ENCODE measurements at regions not wholly inside any gene's neighbourhood (a gene's known extent, or its start where the extent isn't known, plus 50 kb on each side); places are given as distances from the start of the nearest gene placed in this dataset.

DNA sequence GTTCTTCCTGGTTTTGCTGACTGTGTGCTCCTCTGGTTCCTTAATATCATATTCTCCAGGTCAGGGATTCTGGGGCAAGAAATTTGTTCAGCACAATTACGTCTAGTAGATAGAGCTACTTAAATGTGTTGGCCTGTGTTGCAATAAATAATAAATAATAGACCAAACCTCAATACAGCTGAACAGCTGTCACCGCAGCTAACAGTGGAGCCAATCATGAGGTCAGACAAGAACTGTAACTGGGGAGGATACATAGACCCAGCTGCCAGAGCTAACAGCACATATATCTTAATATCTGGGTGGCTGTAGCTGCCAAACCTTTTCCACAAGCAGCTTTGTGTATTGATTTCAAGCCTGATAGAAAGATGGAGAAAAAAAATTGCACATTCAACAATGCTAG is 1596.3 kb upstream of the PCDH20 start:
- Histone ChIP-seq H3K27ac (no peak overlapping the region), H3K9me3 (no peaks in the 10 kb centered on the region), H3K4me3 (no peak overlapping the region), H3K36me3 (no peaks in the 10 kb centered on the region), H3K4me1 (no peaks in the 10 kb centered on the region), H3K27me3 (no peaks in the 10 kb centered on the region)
- intact Hi-C loops (cut with DNase I; ENCODE audit: low total_unique reads), result no loop called here
- TF ChIP-seq POLR2A (IDR thresholded peaks at IDR 0.05), result no peak
- no peak for TF ChIP-seq CTCF (IDR thresholded peaks at IDR 0.05 in 4 of 5, conservative IDR thresholded peaks at IDR 0.05 in 1 of 5)
- in situ Hi-C loops (cut with MboI; ENCODE audit: low sequenced_read_pairs in 4 of 4), result no loop called here
- ATAC-seq, result no peak
- no peak for DNase-seq

DNA sequence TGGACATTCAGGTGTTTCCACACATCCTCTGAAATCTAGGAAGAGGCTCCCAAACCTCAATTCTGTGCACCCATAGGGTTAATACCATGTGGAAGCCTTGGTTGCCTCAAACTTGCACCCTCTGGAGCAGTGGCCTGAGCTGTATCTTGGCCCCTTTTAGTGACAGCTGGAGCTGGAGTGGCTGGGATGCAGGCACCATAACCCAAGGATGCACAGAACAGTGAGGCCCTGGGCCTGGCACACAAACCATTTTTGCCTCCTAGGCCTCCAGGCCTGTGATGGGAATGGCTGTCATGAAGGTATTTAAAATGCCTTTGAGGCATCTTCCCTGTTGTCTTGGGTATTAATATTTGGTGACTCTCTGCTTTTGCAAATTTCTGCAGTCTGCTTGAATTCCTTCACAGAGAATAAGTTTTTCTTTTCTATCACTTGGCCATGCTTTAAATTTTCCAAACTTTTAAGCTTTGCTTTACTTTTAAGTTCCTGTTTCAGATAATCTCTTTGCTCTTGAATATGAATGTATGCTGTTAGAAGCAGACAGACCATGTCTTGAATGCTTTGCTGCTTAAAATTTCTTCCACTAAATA is 1594.5 kb upstream of the PCDH20 start:
- Histone ChIP-seq H3K4me1 (no peaks in the 10 kb centered on the region), H3K27ac (no peak overlapping the region), H3K9me3 (no peaks in the 10 kb centered on the region), H3K36me3 (no peaks in the 10 kb centered on the region), H3K27me3 (no peaks in the 10 kb centered on the region), H3K4me3 (no peak overlapping the region)
- no peak for DNase-seq
- intact Hi-C loops (cut with DNase I; ENCODE audit: low total_unique reads), result no loop called here
- in situ Hi-C loops (cut with MboI; ENCODE audit: low sequenced_read_pairs in 4 of 4), result no loop called here
- TF ChIP-seq POLR2A (IDR thresholded peaks at IDR 0.05), result no peak
- TF ChIP-seq CTCF (IDR thresholded peaks at IDR 0.05 in 4 of 5, conservative IDR thresholded peaks at IDR 0.05 in 1 of 5), result no peak
- ATAC-seq, result no peak

DNA sequence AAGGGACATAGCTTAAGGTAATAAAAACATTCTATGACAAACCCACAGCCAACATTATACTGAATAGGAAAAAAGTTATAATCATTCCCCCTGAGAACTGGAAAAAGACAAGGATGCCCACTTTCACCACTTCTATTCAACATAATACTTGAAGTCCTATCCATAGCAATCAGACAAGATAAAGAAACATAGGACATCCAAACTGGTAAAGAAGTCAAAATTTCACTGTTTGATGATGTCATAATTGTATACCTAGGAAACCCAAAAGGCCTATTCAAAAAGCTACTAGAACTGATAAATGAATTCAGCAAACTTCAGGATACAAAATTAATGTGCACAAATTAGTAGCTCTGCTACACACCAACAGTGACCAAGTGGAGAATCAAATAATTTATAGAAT is 1590.0 kb upstream of the PCDH20 start:
- no peak for TF ChIP-seq POLR2A (IDR thresholded peaks at IDR 0.05)
- no peak for TF ChIP-seq CTCF (IDR thresholded peaks at IDR 0.05 in 4 of 5, conservative IDR thresholded peaks at IDR 0.05 in 1 of 5)
- intact Hi-C loops (cut with DNase I; ENCODE audit: low total_unique reads), result no loop called here
- Histone ChIP-seq H3K4me3 (no peak overlapping the region), H3K27ac (no peak overlapping the region), H3K9me3 (no peaks in the 10 kb centered on the region), H3K36me3 (no peaks in the 10 kb centered on the region), H3K4me1 (no peaks in the 10 kb centered on the region), H3K27me3 (no peaks in the 10 kb centered on the region)
- ATAC-seq, result no peak
- in situ Hi-C loops (cut with MboI; ENCODE audit: low sequenced_read_pairs in 4 of 4), result no loop called here
- no peak for DNase-seq

DNA sequence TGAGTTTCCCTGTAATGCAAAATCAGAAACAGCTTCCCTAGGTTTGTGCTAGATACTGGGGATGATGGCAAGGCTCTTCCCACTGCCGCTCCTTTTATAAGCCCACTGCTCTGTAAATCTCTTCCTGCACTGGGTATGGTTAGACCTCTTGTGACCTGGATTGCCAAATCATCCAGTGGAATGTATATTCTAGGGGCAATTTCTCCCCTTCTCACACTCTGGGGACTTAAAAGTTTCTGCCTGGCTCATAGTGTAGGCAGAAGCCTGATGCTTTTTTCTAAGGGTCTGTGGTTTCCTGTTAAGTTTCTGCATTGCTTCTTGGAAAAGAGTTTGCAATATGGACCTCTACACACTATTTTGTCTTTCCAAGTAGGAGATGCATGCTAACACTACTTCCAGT is 1582.0 kb upstream of the PCDH20 start:
- in situ Hi-C loops (cut with MboI; ENCODE audit: low sequenced_read_pairs in 4 of 4) (no loop called here), intact Hi-C loops (cut with DNase I; ENCODE audit: low total_unique reads) (no loop called here)
- no peak for ATAC-seq
- Histone ChIP-seq H3K27me3 (no peaks in the 10 kb centered on the region), H3K9me3 (no peaks in the 10 kb centered on the region), H3K4me1 (no peaks in the 10 kb centered on the region), H3K27ac (no peak overlapping the region), H3K36me3 (no peaks in the 10 kb centered on the region), H3K4me3 (no peak overlapping the region)
- DNase-seq, result no peak
- TF ChIP-seq CTCF (IDR thresholded peaks at IDR 0.05 in 4 of 5, conservative IDR thresholded peaks at IDR 0.05 in 1 of 5), result no peak
- TF ChIP-seq POLR2A (IDR thresholded peaks at IDR 0.05), result no peak

- Histone ChIP-seq H3K36me3 (no peaks in the 10 kb centered on the region), H3K4me1 (no peaks in the 10 kb centered on the region), H3K4me3 (no peak overlapping the region), H3K27ac (no peak overlapping the region), H3K9me3 (no peaks in the 10 kb centered on the region), H3K27me3 (no peaks in the 10 kb centered on the region)
- intact Hi-C loops (cut with DNase I; ENCODE audit: low total_unique reads), result no loop called here
- no peak for TF ChIP-seq POLR2A (IDR thresholded peaks at IDR 0.05)
- no peak for TF ChIP-seq CTCF (IDR thresholded peaks at IDR 0.05 in 4 of 5, conservative IDR thresholded peaks at IDR 0.05 in 1 of 5)
- DNase-seq (no peak), ATAC-seq (no peak)
- in situ Hi-C loops (cut with MboI; ENCODE audit: low sequenced_read_pairs in 4 of 4), result no loop called here
Observed at GRCh38 chr13:62997038-62997599, 1581.5 kb upstream of the PCDH20 start.

Measured in gastrocnemius medialis (tissue), 4 donors.